NCI-H748 treated with DMSO at 0.1 percent for 48 hours (cell line): ENCODE measurements at regions not wholly inside any gene's neighbourhood (a gene's known extent, or its start where the extent isn't known, plus 50 kb on each side); places are given as distances from the start of the nearest gene placed in this dataset.
A peak's percentile ranks its signal among the peaks of the same experiment; 100 is the strongest.

Experiments
- DNase-seq: peaks from one replicate; lab custom pipeline; 2025; lab: John Stamatoyannopoulos, UW

DNA sequence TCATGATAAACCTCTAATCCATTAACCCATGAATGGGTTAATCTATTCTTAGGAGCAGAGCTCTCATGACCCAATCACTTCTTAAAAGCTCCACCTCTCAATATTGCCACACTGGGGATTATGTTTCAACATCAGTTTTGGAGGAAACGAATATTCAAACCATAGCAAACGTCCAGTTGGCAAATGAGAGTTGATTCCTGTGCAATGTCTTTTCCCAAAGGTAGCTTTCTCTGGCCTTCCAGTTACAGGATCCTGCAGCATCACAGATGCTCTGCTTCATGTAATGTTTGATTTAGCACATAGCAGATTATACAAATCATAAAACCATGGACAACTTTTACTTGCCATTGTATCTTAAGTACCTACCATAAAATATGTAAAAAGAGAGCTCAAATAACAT, 481.0 kb downstream of the TNS1 start:
- DNase-seq: no peak

DNA sequence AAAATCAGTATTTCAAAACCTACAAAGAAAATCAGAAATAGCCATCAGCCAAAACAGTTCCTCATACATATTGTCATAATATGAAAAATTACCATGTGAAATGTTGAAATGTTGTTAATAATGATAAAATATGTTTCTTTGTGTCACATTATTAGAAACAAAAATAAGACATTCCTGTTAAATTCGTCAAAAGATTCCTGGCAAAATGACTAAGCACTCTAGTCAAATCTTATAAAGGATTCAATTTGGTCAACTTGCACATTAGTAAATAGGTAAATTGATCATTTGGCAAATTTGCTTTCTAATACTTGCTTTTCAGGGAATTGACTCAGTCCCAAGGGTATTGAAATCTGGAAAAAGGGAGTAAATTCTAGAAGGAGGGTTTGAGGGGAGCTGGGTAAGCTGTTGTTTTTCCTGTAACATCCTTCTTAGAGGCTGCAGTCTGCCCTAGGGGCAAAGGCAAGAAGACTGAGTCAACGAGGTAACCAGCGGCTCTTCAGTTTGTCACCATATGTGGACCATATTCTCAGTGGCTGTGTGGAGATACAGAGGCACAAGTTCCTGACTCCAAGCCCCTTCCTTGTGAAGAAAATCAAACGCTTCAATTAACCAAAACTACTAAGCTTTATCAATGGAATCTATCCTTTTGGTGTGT, 482.3 kb downstream of the TNS1 start:
- DNase-seq: no peak

DNA sequence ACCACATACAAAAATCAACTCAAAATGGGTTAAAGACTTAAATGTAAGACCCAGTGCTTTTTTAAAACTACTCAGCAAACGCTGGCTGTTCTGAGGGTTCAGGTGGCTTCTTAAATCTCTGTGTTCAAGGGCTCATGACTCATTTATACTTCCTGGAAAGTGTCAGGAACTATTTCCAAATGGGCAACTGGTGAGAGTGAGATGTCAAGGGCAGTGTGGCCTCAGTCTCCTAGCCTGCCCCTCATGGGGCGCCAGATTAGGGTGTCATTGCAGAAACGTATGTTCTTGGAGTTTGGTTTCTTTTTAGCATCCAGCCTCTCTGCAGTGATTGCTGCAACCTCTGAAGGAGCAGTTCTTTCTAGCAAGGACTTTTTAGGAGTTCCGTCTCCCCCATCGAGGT, 485.4 kb downstream of the TNS1 start:
- no peak for DNase-seq

DNA sequence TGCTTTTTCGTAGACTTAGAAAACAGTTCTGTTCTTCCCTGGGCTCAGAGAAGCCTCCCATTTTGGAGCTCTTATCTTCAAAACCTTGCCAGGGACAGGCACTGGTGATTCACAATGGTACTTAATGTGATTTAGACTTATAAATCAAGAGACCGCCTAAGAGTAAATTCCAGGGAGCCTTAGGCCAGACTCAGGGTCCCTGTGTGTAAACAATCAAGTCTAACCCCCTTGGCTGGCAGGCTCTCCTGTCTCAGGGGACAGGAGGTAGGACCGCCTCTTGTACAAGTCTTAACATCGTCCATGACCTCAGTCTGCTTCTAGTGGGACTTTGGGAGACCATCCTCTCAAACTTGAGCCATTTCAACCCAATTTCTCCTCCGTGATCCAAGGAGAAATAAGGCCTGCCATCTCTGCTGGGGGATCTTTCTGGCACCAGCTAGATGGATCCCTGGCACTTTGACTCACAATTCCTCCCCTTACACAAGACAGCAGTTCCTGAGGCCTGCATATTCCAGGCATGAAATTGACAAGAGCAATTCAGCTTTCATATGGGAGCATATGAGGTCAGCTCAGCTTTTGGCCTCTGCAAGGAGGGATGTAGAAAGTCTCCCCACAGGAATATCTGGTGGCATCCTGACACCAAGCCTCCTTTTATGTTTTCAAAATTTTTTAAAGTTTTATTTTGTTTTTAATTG, 487.0 kb downstream of the TNS1 start:
- DNase-seq: no peak

DNA sequence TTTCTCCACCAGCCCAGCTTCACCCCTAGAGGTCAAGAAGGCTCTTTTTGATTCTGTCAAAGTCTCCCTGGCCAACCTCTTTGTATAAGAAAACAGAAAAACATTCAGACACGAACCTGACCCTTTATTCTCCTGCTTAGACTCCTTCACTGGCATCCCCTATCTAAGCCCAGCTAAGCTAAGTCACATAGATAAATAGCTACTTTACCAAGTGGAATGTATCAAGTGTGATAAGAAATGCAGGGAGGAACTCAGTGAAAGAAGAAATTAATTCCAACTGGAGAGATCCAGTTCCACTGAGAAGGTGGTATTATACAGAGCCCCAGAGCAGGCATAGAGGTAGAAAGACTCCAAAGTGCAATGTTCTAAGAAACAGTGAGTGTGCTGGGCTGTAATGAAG, 489.5 kb downstream of the TNS1 start:
- DNase-seq: no peak

DNA sequence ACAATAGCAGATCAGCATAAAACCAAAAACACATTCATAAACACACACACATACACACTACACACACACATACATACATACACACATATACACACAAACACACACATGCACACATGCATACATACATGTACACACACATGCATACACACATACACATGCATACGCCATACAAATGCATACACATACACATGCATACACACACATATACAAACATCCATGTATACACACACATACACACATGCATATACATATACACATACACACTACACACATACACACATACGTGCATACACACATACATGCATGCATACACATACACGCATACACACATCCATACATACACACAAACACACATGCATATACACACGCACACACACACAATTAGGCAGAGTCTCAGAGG, 490.1 kb downstream of the TNS1 start:
- no peak for DNase-seq

DNA sequence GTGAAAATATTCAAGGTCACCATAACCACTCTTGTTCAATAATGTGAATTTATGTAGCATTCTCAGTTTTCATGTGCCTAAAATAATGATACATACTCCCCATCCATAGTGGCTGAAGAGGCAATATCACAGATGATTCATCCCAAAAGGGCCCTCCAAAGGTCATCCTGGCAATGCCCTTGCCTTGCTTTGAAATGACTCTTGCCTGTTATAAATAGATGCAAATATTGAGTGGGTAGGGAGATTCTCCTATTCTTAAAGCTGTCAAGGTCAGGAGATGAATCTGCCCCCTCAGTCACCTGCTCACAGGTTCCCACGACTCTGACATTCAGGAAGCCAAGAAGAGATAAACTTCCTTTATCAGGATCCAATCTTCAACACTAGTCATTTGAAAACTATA, 490.5 kb downstream of the TNS1 start:
- DNase-seq: no peak

DNA sequence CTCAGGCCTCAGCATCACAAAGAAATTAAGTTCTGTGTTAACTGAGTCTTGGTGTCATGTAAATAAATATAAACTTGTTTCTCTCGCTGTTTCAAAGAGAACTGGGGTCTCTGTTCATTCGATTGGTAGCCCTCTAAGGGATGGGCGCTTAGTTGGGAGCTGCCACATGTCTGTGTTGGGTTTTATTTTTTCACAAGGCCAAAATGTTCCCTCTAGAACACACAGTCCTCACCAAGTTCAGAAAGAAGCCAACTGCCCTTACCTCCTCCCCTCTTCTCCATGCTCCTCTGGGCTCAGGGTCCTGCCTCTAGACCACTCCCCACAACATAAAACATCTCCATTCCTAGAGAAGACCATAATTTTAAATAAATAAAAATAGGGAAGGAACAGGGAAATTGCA, 490.9 kb downstream of the TNS1 start:
- no peak for DNase-seq

DNA sequence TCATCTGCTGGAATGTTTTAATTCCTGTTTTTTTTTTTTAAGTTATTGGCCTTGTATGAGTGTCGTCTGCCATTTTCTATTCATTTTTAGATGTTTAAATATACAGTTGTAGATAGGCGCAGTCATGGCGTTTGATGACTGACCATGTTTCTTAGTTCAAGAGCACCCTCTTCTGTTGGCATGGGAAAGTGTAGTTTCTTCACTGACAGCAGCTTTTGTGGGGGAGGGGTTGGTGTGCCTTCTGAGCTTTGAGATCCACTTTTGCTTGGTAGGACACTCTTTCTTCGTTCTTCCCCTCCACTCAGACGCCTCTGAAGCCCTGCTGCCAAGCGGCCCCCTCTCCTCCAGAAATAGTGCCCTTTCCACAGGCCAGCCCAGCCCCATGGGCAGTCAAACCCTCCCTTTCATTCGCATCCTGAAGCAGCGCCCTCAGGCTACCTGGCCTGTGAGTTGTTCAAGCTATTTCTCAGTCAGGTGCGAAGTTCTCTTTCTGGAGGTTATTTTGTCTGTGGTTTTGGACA, 492.0 kb downstream of the TNS1 start:
- DNase-seq: peak; percentile 81

DNA sequence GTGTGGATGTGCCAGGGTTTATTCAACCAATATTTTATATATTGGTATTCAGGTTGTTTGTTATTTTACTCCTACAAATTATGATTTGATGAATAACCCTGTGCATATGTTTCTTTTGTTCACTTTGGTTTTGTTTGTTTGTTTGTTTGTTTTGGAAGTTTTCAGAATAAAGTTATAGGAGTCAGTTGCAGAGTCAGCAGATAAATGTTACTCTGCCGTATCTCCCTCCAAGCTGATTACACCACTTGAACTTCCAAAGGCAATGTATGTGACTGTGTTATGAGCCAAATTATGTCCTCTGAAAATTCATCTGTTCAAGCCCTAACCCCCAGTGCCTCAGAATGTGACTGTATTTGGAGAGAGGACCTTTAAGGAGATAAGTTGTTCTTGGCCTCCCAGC, 497.5 kb downstream of the TNS1 start:
- no peak for DNase-seq

DNA sequence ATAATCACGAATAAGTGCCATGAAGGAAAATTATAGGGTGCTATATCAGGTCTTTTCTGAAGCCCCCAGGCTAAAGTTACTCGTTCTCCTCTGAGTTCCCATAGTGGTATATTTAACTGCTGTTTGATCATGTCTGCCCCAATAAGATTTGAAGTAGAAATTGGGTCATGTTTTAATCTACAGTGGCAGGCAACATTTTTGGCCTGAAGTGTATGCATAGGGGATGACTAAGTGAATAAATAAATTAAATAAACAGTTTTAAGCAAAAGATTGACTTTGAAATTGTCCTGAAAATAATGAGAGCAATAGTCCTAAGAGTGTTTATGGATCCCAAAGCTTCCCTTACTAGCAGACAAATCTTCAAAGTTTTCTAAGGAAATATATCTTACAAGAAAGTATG, 500.9 kb downstream of the TNS1 start:
- DNase-seq: no peak

DNA sequence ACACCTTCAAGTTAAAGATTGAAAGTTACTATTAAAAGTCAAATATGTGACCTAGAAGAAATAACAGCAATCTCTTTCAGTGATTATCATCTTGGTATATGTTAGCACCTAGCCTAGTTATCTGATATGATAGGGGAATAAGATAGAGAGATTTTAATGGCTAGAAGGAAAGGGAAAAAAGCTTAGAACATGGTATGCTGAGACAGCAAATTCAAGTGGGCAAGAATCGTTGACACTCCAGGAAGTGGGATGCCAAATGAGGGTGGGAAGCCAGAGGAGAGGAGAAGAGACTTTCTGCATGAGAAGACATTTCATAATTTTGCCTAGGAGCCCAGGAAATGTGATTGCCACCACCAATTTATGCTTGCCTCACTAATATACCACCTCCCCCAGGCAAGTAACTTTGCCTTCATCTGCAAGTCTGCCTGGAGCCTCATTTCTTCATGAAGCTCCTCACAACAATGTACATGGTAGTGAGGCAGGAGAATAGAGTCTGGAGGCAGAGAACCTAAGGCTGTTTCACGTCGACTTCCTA, 504.9 kb downstream of the TNS1 start:
- no peak for DNase-seq

DNA sequence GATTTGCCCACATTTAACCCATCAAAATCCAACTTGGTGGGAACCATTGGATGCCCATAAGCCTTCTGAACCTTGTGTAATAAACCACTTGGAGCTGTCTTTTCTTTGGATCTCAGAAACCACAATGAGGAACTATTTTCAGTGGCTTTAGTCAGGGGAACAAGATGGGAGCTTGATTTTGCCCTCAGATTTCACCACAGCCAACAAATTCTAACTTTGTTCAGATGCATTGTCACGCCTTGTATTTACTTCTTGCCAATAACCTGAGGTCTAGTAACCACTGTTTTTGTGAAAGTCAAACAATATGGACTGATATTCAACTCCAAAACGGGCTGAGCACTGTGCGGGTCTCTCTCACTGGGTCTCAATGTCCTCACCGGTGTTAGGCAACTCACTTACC, 508.2 kb downstream of the TNS1 start:
- DNase-seq: no peak

DNA sequence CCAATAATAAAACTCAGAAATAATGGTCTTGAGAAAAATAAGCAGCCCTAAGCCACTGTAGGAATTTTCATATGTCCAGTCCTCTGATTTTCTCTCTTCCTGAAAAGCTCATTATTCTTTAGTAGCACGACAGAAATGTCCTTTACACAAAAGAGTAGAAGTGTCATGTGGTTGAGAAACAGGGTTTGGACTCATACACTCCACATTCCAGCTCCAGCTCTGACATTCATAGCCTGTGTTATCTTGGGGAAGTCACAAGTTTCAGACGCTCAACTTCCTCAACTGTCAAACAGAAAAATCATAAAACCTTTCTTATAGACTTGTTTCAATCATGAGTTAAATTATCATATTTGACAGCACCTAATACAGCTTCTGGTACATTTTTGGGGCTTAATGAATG, 511.5 kb downstream of the TNS1 start:
- no peak for DNase-seq

DNA sequence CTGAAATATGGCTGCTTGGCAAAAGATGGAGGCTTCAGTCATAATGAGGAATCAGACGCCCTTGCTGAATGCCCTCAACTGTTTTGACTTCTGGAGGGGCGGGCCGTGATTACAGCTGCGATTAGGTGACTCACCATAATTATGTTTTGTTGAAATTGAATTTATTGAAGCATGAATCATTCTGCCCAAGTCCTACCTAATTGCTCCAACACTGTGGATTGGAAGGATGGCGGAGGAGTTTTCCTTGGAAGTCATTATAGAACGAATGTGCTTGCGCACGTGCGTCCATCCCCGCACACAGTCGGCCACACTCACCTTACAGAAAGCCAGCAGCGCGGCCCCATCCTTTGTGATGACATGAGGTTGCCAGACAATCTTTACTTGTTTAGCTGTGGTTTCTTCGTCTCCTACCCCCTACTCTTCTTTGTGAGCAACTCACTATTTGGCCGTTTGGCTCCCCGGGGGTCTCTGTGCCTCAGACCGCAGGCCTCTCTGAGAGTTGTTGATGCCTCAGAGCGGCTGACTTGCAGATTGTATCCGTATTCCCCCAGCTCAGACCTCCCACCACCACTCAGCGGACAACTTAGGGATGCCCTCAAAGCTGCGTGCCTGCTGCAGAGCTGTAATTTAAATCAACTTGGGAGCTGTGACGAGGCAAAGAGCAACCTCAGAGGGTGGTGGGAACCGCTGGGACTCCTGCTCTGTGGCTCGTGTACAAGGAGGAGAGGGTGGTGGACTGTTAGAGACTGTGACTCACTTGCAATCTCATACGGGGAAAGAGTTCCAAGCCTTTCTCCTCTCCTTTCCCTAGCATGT, 513.4 kb downstream of the TNS1 start:
- peak; percentile 84 for DNase-seq

DNA sequence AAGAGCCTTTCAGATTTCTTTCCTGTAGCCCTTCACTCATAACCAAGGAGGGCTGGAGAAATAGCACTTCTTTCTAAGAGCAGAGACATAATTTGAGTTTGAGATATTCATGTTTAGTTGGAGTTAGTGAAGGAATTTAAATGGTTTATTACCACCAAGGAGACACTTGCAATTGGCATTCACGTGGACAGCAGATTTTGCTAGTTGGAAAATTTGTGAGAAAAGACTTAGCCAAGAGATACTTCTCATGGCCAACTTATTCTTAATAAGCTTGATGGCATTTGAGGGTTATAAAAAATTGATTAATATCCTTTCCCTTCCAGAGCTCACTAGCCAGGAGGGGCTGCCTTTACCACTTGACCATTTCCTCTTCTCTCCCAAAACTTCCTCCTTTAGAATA, 518.7 kb downstream of the TNS1 start:
- DNase-seq: no peak

DNA sequence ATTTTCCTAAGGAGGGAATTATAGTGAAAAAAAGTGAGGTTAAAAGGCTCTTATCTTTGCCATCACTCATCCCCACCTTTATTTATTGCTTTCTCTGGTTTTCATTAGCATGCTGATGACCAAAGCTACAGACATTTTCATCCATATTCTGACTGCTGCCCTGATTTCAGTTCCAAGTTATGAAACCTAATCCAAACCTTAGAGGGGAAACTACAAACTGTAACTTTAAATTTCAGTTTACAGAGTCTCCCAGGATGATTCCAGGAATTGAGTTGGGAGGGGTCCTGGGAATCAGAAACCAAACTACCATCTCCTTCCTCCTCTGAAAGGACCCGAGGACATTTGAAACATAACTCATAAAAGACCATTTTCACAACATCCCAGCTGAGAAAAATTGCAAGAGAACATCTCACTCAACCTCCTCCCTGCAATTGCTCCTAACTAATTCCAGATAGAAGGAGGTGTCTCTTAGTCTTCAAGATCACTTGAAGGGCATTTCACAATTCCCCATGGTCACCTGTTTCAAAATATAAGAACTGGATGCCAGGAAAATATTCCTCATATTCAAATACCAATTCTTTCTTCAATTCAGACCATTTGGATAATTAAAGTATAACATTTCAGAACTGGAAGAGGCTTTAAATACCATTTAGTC, 520.6 kb downstream of the TNS1 start:
- no peak for DNase-seq

DNA sequence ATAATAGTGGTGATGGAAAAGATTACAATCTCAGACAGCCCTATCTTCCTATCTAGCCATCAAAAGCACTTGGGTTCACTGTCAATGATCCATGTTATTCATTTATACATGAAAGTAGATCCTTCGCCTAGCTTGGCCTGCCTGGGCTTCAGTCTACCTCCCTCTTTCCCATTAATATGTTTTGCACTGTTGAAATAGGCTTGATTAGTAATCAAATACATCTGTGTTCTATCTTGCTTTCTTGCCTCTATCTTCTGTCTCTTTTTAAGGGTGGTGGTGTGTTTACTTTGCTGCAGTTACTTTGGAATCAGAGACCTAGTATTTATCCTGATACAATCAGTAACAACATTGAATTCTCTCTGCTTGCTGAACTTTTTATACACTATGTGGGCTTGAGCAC, 521.2 kb downstream of the TNS1 start:
- no peak for DNase-seq

DNA sequence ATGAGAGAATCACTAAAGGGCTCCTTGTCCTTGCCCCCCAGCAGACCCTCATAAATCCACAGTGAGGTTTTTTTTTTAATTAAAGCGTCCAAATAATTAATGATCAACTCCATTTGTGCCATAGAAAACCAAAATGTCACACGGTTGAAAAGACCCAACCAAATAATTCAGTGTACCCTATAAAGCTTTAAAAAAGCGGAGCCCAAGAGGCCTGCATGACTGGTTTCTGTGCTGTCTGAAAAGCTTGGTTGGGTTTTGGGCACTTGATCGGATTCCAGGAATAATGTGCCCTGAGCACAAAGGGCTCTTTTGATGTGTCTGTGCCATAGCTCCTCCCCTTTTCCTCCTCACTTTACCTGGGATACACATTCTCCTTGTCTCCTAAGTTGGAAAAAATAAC, 523.2 kb downstream of the TNS1 start:
- DNase-seq: no peak

DNA sequence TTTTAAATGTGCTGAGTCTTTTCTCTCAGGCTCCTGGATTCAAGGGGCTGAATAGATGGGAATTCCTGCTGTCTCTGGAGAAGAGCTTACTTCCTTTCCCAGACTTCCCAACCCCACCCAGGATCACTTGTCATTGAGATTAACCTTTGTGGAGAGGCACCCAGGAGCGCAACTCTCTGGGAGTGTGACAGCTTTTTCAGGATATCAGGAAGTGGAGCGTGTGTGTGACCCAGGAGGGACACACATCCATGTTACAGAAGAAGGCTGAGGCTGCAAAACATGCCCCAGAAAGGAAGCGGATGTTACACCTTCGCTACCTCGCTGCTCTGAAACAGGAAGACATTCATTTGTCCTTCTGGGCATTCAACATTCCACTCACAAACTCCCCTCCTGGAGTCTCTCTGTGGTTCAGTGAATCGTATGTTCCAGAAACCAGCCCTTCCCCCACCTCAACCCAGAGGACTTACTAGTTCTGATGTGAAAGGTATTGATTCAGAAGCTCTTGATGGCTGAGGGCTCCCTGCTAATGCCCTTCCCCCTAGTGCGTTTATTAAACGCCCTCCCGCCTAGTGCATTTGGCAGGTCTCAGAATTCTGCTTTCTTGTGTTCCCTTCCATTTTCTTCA, 523.9 kb downstream of the TNS1 start:
- no peak for DNase-seq

DNA sequence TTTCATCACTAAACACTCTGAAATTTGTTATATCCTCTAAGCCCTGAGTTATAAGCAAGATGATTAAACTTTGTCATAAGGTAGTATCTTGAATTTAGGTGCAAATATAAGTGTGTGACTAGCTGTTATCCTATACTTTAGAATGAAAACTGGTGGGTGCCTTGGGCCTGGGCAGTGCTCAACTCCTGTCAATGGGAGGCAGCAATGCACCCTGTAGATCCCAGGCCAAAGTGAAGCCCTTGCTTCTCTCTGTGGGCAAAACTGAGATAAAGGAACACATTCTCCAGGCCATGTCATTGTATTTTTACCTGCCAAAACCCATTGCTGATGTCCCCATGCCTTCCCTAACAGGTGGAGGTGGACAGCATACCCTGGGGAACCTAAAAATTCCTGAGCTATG, 525.2 kb downstream of the TNS1 start:
- DNase-seq: no peak

DNA sequence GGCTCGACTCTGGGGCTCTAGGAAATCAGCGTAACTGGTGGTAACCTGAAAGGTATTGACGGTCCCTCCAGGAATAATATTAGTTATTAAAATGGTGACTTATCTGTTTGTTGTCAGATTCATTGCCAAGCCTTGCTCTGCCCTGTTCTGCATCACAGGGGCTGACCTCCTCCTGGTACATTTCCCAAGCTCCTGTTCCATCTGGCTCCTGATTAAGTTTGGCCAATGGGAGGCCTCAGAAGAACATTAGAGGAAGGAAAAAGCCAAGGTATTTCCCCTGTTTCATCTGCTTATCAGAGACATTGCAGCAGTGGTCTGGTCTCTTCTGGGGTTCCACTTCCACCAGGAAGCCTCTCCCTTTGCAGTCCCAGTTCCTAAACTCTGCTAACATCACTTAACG, 527.0 kb downstream of the TNS1 start:
- DNase-seq: no peak
